Osteoblast (primary cell): ENCODE measurements at regions not wholly inside any gene's neighbourhood (a gene's known extent, or its start where the extent isn't known, plus 50 kb on each side); places are given as distances from the start of the nearest gene placed in this dataset.

Source experiments
- DNase-seq: peaks from one replicate; pipeline ENCODE4 v3.0.0; 2011; ENCODE audit warnings: low spot score, mixed read lengths; ENCODE audit not compliant: insufficient read length; ENCODE audit errors: missing footprints
- H2AFZ ChIP-seq: 2 replicates; pipeline ENCODE4 v1.6.0; 2011; ENCODE audit warnings: mild to moderate bottlenecking, low read length
- H3K27ac ChIP-seq: 2 replicates; pipeline ENCODE4 v1.5.1; 2011; ENCODE audit warnings: mild to moderate bottlenecking, low read depth, low read length, moderate library complexity
- H3K27me3 ChIP-seq: 2 replicates; pipeline ENCODE4 v1.6.0; 2012; ENCODE audit warnings: mild to moderate bottlenecking, control low read depth, inconsistent platforms, low read length, moderate library complexity; ENCODE audit not compliant: insufficient read depth
- H3K36me3 ChIP-seq: 2 replicates; pipeline ENCODE4 v1.5.1; 2011; ENCODE audit warnings: mild to moderate bottlenecking, low read length, control low read depth, moderate library complexity; ENCODE audit not compliant: insufficient read depth
- H3K4me1 ChIP-seq: 2 replicates; pipeline ENCODE4 v1.5.1; 2011; ENCODE audit warnings: mild to moderate bottlenecking, low read length, control low read depth, moderate library complexity; ENCODE audit not compliant: insufficient read depth
- H3K4me2 ChIP-seq: 2 replicates; pipeline ENCODE4 v1.6.0; 2011; ENCODE audit warnings: mild to moderate bottlenecking, low read length; ENCODE audit not compliant: insufficient read depth
- H3K4me3 ChIP-seq: fragments of 200-600 bp; sonication (generic); 3 replicates; pipeline ENCODE4 v1.5.1; 2012; ENCODE audit warnings: mild to moderate bottlenecking, low read length, inconsistent platforms; ENCODE audit not compliant: insufficient read depth
- H3K79me2 ChIP-seq: 2 replicates; pipeline ENCODE4 v1.6.0; 2012; ENCODE audit warnings: mild to moderate bottlenecking, low read length, control low read depth, inconsistent platforms; ENCODE audit not compliant: insufficient read depth
- H3K9me3 ChIP-seq: 2 replicates; pipeline ENCODE4 v1.5.1; 2011; ENCODE audit warnings: low read depth, low read length, control low read depth
- H4K20me1 ChIP-seq: 2 replicates; pipeline ENCODE4 v1.6.0; 2012; ENCODE audit warnings: mild to moderate bottlenecking, low read length, control low read depth; ENCODE audit not compliant: insufficient read depth
- TF ChIP-seq, protein P1 (sequence below): IDR thresholded peaks from 2 replicates; pipeline ENCODE4 v1.5.1; 2011; ENCODE audit warnings: mild to moderate bottlenecking, low read depth, low read length, moderate library complexity; ENCODE audit errors: extremely low read depth

DNA sequence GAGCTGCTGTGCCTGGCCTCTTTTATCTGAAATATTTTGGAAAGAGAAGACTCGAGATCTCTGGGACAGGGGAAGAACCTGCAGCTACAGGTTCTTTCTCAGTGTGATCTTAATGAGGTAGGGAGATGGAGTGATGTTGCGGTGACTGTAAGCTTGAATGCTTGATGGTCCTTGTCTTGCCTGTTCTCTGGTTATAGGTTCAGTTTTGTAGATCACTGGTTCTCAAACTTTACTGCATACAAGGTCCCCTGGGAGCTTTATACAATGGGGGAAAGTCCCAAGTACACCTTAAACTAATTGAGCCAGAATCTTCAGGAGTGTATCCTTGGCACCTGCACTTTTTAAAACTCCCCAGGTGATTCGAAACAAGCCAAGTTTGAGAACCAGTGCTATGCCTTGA lies 136.7 kb upstream of the CXCR4 start:
- Histone ChIP-seq H3K4me1 (no peaks in the 10 kb centered on the region), H3K27ac (no peak overlapping the region), H2AFZ (no peak overlapping the region), H3K27me3 (no peaks in the 10 kb centered on the region), H3K79me2 (no peaks in the 10 kb centered on the region), H3K4me2 (no peak overlapping the region), H3K4me3 (no peak overlapping the region), H3K9me3 (no peaks in the 10 kb centered on the region), H3K36me3 (no peaks in the 10 kb centered on the region), H4K20me1 (no peaks in the 10 kb centered on the region)
- TF ChIP-seq, protein P1, sequence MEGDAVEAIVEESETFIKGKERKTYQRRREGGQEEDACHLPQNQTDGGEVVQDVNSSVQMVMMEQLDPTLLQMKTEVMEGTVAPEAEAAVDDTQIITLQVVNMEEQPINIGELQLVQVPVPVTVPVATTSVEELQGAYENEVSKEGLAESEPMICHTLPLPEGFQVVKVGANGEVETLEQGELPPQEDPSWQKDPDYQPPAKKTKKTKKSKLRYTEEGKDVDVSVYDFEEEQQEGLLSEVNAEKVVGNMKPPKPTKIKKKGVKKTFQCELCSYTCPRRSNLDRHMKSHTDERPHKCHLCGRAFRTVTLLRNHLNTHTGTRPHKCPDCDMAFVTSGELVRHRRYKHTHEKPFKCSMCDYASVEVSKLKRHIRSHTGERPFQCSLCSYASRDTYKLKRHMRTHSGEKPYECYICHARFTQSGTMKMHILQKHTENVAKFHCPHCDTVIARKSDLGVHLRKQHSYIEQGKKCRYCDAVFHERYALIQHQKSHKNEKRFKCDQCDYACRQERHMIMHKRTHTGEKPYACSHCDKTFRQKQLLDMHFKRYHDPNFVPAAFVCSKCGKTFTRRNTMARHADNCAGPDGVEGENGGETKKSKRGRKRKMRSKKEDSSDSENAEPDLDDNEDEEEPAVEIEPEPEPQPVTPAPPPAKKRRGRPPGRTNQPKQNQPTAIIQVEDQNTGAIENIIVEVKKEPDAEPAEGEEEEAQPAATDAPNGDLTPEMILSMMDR = no peak
- no peak for DNase-seq

DNA sequence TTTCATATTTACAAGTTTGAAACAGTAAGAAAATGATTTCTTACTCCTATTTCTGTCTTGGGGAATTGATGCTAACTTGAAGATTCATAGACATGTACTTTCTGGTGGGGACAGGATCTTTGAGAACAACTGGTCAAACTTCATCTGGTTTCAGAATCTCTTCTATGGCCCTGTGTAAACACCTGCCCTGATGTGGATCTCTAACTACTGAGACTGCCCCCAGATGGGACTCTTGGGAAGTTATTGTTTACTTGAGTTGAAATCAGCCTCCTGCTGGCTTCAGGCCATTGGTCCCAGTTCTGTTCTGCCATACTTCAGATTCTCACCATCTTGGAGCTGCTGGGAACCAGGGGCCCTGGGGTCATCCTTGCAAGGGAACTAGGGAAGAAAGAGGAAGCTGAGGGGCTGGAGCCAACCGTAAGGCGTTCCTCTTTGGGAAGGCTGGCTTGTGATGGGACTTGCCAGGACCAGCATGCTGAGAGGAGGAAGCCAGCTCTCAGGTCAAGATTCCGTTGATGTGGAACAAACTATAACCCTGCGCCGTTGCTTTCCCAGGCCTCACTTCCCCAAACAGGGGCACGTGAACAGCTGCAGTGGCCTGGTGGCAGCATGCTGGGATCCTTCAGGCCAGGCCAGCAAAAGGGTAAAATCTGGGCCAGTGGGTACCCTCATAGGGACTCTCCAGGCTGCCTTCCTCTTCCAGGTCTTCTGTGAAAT lies 135.5 kb upstream of the CXCR4 start:
- Histone ChIP-seq H3K79me2 (no peaks in the 10 kb centered on the region), H3K27ac (no peak overlapping the region), H3K4me1 (no peaks in the 10 kb centered on the region), H4K20me1 (no peaks in the 10 kb centered on the region), H3K4me3 (no peak overlapping the region), H3K4me2 (no peak overlapping the region), H2AFZ (no peak overlapping the region), H3K36me3 (no peaks in the 10 kb centered on the region), H3K9me3 (no peaks in the 10 kb centered on the region), H3K27me3 (no peaks in the 10 kb centered on the region)
- TF ChIP-seq, protein P1 = no peak
- no peak for DNase-seq

DNA sequence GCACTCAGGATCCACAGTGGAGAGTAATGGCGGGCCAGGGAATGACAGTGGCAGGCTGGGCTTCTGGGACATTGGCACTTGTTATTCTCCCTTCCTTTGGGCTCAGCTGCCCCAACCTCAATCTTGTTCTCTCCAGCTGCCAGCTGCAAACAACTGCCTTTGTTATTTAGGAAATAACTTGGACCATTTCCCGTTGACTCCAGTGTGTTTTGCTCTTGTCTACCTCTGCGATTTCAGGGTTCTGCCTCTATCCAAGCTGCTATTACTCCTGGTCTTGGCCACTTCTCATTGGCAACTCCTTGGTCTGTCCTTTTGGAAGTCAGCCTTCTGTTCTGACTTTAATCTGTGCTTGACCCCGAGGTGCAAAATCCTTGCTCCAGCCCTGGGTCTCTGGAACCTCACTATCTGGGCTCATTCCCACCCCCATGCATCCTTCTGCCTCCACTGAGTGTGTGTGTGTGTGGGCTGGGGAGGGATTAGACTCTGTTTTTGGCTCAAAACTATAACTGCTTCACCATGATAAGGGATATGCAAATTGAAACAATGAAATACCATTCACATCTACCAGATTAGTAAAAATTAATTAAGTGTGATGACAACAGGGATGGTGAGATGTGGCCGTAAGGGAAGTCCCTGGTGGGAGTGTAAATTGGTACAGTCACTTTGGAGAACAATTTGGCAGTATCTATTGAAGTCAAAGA lies 134.1 kb upstream of the CXCR4 start:
- no peaks in the 10 kb centered on the region for H3K36me3 ChIP-seq
- no peak overlapping the region for H3K4me2 ChIP-seq
- H3K9me3 ChIP-seq = no peaks in the 10 kb centered on the region
- no peaks in the 10 kb centered on the region for H3K27me3 ChIP-seq
- no peaks in the 10 kb centered on the region for H3K79me2 ChIP-seq
- no peaks in the 10 kb centered on the region for H4K20me1 ChIP-seq
- H3K4me1 ChIP-seq = no peaks in the 10 kb centered on the region
- no peak for DNase-seq
- no peak overlapping the region for H3K27ac ChIP-seq
- H2AFZ ChIP-seq = no peak overlapping the region
- TF ChIP-seq, protein P1 = no peak
- no peak overlapping the region for H3K4me3 ChIP-seq

DNA sequence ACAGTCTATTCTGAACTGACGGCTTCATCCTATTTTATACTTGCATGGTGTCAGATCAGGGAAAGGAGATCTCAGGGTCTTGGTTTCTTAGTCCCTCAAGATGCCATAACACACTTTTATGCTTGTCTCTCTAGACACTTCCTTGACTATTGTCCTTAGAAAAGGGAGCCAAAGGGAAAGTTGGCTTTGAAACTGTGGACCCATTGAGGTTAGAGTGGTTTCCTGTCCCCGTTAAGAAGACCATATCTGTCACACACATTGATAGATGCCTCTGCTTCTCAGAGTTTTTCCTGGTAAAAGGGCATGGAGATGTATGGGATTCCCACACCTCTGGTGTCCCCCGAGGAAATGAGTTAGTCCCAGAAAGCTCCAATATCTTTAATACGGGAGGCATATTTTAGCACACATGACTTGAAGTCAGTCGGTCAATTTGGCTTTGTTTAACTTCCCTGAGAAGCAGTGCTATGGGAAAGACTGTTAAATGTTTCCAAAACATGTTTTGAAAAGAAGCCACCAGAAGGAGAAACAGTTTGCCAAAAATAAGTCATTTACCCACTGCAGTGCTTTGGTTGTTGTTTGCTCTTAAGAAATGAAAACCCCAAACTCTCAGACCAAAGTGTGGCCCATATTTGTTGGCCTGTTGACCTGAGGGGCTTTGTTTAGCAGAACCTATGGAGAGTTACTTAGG lies 133.4 kb upstream of the CXCR4 start:
- no peaks in the 10 kb centered on the region for H3K36me3 ChIP-seq
- H3K79me2 ChIP-seq = no peaks in the 10 kb centered on the region
- H3K9me3 ChIP-seq = no peaks in the 10 kb centered on the region
- no peak overlapping the region for H2AFZ ChIP-seq
- no peak overlapping the region for H3K27ac ChIP-seq
- no peak overlapping the region for H3K4me2 ChIP-seq
- H3K4me3 ChIP-seq = no peak overlapping the region
- no peaks in the 10 kb centered on the region for H3K27me3 ChIP-seq
- no peaks in the 10 kb centered on the region for H3K4me1 ChIP-seq
- no peaks in the 10 kb centered on the region for H4K20me1 ChIP-seq
- TF ChIP-seq, protein P1 = no peak
- no peak for DNase-seq
